NT2/D1 (cell line): ENCODE measurements at regions not wholly inside any gene's neighbourhood (a gene's known extent, or its start where the extent isn't known, plus 50 kb on each side); places are given as distances from the start of the nearest gene placed in this dataset.

ENCODE experiments used
- DNase-seq: peaks from one replicate; pipeline ENCODE4 v3.0.0-alpha.2; 2011; ENCODE audit warnings: low read depth, low spot score
- H3K27me3 ChIP-seq: 2 replicates; pipeline ENCODE4 v1.6.0; 2011; ENCODE audit warnings: mild to moderate bottlenecking; ENCODE audit not compliant: insufficient read length, insufficient read depth
- H3K36me3 ChIP-seq: 2 replicates; pipeline ENCODE4 v1.6.1; 2011; ENCODE audit warnings: mild to moderate bottlenecking, low read length, mixed read lengths; ENCODE audit not compliant: insufficient read depth, insufficient read length
- H3K4me1 ChIP-seq: 2 replicates; pipeline ENCODE4 v1.5.1; 2011; ENCODE audit not compliant: insufficient read depth, insufficient read length
- H3K4me3 ChIP-seq: 2 replicates; pipeline ENCODE4 v1.5.1; 2011; ENCODE audit warnings: low read depth; ENCODE audit not compliant: insufficient read length
- H3K9ac ChIP-seq: 2 replicates; pipeline ENCODE4 v1.6.0; 2011; ENCODE audit warnings: low read depth; ENCODE audit not compliant: insufficient read length
- H3K9me3 ChIP-seq: 2 replicates; pipeline ENCODE4 v1.5.1; 2011; ENCODE audit warnings: mild to moderate bottlenecking, low read length; ENCODE audit not compliant: insufficient read depth
- SUZ12 ChIP-seq: IDR thresholded peaks from 2 replicates; pipeline ENCODE4 v1.6.1; 2011; ENCODE audit not compliant: insufficient read length, insufficient read depth; ENCODE audit errors: extremely low read depth
- YY1 ChIP-seq: IDR thresholded peaks from 2 replicates; pipeline ENCODE4 v1.6.1; 2011; ENCODE audit not compliant: insufficient read length, insufficient read depth
- ZNF274 ChIP-seq: IDR thresholded peaks from 2 replicates; pipeline ENCODE4 v1.6.1; 2011; ENCODE audit warnings: mild to moderate bottlenecking, low read depth, low read length

DNA sequence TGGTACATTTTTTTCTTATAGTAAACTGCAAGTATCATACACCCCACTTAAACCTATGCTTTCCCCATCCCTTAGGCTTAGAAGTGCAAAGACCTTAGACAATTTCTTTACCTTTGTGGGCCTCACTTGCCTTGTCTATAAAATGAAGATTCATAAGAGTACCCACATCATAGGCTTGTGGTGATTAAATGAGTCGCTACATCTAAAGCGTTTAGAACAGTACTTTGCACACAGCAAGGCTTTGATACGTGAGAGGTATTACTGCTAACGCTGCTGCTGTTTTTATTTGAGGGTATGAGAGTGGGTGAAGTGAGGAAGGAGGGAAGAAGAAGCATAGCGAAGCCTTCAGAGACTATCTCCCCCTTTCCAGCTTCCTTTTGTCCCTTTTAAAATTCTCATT is 87.8 kb upstream of the RPS6KA3 start:
- no peaks in the 10 kb centered on the region for H3K4me1 ChIP-seq
- DNase-seq: no peak
- no peak overlapping the region for H3K9ac ChIP-seq
- no peaks in the 10 kb centered on the region for H3K9me3 ChIP-seq
- no peak for TF ChIP-seq YY1
- TF ChIP-seq SUZ12: no peak
- no peak for TF ChIP-seq ZNF274
- H3K27me3 ChIP-seq: no peaks in the 10 kb centered on the region
- no peak overlapping the region for H3K4me3 ChIP-seq
- H3K36me3 ChIP-seq: no peaks in the 10 kb centered on the region

DNA sequence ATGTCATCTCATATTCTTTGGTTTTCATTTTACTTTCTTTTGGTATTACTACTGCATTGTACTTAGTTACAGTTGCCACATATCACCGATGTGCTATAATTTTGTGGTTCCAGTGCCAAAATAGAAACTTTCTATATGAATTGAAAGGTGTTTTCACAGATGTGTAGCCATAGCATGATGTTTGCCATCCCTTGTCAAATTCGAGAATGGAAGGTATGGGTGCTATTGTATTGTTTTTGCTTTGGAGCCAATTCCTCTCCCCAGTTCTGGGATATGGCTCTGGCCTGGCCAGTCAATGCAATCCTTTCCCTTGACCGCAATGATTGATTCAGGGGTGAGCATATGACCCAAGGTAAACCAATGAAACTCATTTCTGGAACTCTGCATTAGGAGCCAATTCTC is 86.2 kb upstream of the RPS6KA3 start:
- TF ChIP-seq SUZ12: no peak
- TF ChIP-seq YY1: no peak
- no peak for TF ChIP-seq ZNF274
- Histone ChIP-seq H3K9me3 (no peaks in the 10 kb centered on the region), H3K4me3 (no peak overlapping the region), H3K4me1 (no peaks in the 10 kb centered on the region), H3K9ac (no peak overlapping the region), H3K27me3 (no peaks in the 10 kb centered on the region), H3K36me3 (no peaks in the 10 kb centered on the region)
- DNase-seq: no peak

DNA sequence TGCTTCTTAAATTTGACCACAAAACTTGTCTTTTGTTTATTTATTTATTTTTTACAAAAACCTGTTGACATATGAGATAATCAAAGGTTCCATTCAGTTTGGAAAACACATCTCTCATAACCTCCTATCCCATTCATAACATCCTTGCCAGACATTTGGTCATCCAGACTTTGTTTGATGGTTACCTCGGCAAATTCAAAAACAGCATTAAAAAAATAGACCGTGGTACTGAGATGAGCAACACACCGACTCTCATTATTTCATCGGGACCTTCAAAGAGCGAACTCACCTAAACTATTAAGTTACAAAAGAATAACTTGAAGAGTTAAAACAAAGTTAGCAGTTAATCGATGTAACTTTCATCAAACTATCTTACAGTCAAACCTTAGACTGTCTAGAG is 85.8 kb upstream of the RPS6KA3 start:
- Histone ChIP-seq H3K9ac (no peak overlapping the region), H3K27me3 (no peaks in the 10 kb centered on the region), H3K4me3 (no peak overlapping the region), H3K9me3 (no peaks in the 10 kb centered on the region), H3K4me1 (no peaks in the 10 kb centered on the region), H3K36me3 (no peaks in the 10 kb centered on the region)
- TF ChIP-seq ZNF274: no peak
- TF ChIP-seq SUZ12: no peak
- no peak for TF ChIP-seq YY1
- DNase-seq: no peak

DNA sequence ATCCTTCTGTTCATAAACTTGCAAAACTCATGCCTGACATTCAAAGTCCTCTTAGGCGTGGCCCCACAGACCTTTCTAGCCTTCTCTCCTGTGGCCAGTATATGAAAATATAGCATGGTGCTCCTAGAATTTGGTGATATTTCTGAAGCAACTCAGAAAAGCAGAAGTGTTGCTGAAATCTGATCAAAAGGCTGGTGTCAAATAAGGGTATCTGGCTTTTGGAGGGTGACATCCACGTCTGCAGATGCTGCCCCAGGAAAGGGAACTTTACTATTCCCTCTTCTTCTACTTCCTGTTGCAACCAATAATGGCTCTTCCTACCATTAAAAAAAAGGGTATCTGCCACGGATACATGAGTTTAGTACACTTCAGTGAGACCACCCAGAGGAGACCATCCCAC is 83.9 kb upstream of the RPS6KA3 start:
- H3K27me3 ChIP-seq: no peaks in the 10 kb centered on the region
- H3K9me3 ChIP-seq: no peaks in the 10 kb centered on the region
- no peak overlapping the region for H3K4me3 ChIP-seq
- TF ChIP-seq SUZ12 (no peak), ZNF274 (no peak), YY1 (no peak)
- no peaks in the 10 kb centered on the region for H3K36me3 ChIP-seq
- no peak for DNase-seq
- H3K9ac ChIP-seq: no peak overlapping the region
- no peaks in the 10 kb centered on the region for H3K4me1 ChIP-seq

DNA sequence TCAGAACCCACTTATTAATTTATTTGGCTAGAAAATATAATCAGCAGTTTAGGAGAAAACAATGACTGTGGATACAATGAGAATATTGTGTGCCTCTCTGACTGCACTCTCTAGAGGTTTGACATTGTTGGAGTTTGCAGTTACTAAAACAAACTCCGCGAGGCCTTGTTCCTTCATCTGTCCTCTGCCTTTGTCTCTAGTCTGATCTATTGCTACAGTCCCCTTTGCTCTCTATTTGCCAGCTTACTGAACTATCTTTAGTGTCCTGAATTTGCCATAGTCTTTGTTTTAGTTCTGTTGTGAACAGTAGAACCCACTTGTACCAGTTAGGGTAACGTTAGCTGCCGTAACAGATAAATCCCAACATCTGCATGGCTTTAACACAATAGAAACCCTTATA is 81.4 kb upstream of the RPS6KA3 start:
- no peak overlapping the region for H3K4me3 ChIP-seq
- DNase-seq: no peak
- peaks cover 10% of the 10 kb centered on the region; the same call in 1 of the 2 replicates for H3K9me3 ChIP-seq
- no peaks in the 10 kb centered on the region for H3K4me1 ChIP-seq
- H3K27me3 ChIP-seq: no peaks in the 10 kb centered on the region
- TF ChIP-seq SUZ12: no peak
- no peak overlapping the region for H3K9ac ChIP-seq
- H3K36me3 ChIP-seq: no peaks in the 10 kb centered on the region

DNA sequence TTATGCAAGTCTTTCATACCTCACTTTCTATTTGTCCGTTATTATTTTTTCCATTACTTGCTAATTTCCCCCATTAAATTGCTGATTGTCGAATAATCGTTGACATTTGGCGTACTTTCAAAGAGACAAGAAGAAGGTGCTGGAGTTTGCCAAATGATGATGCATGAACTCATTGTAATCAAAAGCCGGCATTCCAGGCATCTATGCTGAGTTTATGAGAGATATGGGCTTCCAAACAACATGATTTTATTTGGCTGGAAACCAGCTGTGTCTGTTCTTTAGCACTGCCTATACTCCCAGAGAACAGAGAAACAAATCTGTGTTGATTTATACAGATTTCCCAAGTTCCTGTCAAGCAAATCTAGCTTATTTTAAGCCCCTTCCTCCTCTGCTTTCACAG is 80.8 kb upstream of the RPS6KA3 start:
- no peaks in the 10 kb centered on the region for H3K4me1 ChIP-seq
- no peak for DNase-seq
- no peak overlapping the region for H3K4me3 ChIP-seq
- no peak overlapping the region for H3K9ac ChIP-seq
- H3K27me3 ChIP-seq: no peaks in the 10 kb centered on the region
- H3K36me3 ChIP-seq: no peaks in the 10 kb centered on the region
- TF ChIP-seq ZNF274: no peak
- peaks cover 10% of the 10 kb centered on the region; the same call in 1 of the 2 replicates for H3K9me3 ChIP-seq

DNA sequence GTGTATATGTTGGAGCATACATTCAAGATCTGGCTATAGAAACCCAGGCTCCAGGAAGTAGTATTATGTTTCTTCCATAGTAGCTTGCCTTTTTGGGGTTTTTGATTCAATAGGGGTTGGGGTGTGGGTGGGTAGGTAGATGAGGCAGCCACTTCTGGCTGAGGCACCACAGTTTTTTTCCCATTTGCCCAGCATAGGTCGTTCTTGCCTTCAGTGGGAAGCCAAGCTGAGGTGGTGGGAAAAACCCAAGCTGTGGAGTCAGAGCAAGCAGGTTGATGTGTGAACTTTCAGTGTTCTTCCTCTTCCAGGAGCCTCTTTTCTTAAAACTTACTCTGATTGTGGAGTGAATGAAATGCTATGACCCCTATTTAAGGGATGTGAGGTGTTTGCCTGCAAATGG is 67.0 kb upstream of the RPS6KA3 start:
- Histone ChIP-seq H3K4me3 (no peak overlapping the region), H3K27me3 (no peaks in the 10 kb centered on the region), H3K36me3 (no peaks in the 10 kb centered on the region), H3K4me1 (no peaks in the 10 kb centered on the region), H3K9ac (no peak overlapping the region), H3K9me3 (no peaks in the 10 kb centered on the region)
- no peak for TF ChIP-seq SUZ12
- TF ChIP-seq YY1: no peak
- TF ChIP-seq ZNF274: no peak
- no peak for DNase-seq

DNA sequence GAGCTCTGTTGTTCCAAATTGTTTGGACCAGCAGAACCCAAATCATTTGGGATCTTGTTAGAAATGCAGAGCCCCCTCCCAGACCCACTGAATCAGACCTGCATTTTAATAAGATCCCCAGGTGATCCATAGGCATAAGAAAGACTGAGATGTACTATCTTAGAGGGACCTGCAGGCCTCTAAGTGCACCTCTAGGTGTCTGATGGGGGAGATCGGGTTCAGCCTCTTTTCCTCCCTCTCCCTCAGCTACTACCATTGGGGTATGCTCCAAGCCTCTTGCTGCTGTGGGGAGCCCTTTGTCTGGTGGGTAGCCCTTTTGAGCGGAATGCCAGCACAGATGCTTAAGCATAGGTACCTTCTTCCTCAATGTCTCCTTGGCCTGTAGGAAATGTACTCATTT is 63.8 kb upstream of the RPS6KA3 start:
- no peaks in the 10 kb centered on the region for H3K36me3 ChIP-seq
- no peaks in the 10 kb centered on the region for H3K9me3 ChIP-seq
- no peak for DNase-seq
- TF ChIP-seq YY1 (no peak), ZNF274 (no peak), SUZ12 (no peak)
- no peak overlapping the region for H3K9ac ChIP-seq
- H3K27me3 ChIP-seq: no peaks in the 10 kb centered on the region
- no peaks in the 10 kb centered on the region for H3K4me1 ChIP-seq
- H3K4me3 ChIP-seq: no peak overlapping the region
